GM19452 (cell line): ENCODE measurements at regions not wholly inside any gene's neighbourhood (a gene's known extent, or its start where the extent isn't known, plus 50 kb on each side); places are given as distances from the start of the nearest gene placed in this dataset.

Source experiments
- ATAC-seq: cut with Tn5 transposase; IDR thresholded peaks from one replicate; pipeline ENCODE4 v1.9.1; 2021; ENCODE audit not compliant: unreplicated experiment

GRCh38 chr5:74428275-74428674 is 212.3 kb downstream of the ENC1 start:
- no peak for ATAC-seq

GRCh38 chr5:74426506-74426905 is 214.0 kb downstream of the ENC1 start:
- ATAC-seq = no peak

GRCh38 chr5:74424162-74424868 is 216.2 kb downstream of the ENC1 start:
- no peak for ATAC-seq

GRCh38 chr5:74423383-74423782 is 217.1 kb downstream of the ENC1 start:
- ATAC-seq = no peak

GRCh38 chr5:74422671-74423070 is 217.9 kb downstream of the ENC1 start:
- ATAC-seq = no peak

GRCh38 chr5:74422030-74422429 is 218.5 kb downstream of the ENC1 start:
- no peak for ATAC-seq

- no peak for ATAC-seq
Observed at GRCh38 chr5:74421377-74421776, 219.2 kb downstream of the ENC1 start.

- no peak for ATAC-seq
Observed at GRCh38 chr5:74420947-74421346, 219.6 kb downstream of the ENC1 start.

- ATAC-seq = no peak
Observed at GRCh38 chr5:74420220-74420619, 220.3 kb downstream of the ENC1 start.

- ATAC-seq = no peak
Observed at GRCh38 chr5:74419468-74419867, 221.1 kb downstream of the ENC1 start.

- no peak for ATAC-seq
Observed at GRCh38 chr5:74418709-74419108, 221.8 kb downstream of the ENC1 start.

GRCh38 chr5:74418261-74418660 is 222.3 kb downstream of the ENC1 start:
- ATAC-seq = no peak

GRCh38 chr5:74415695-74416102 is 224.8 kb downstream of the ENC1 start:
- ATAC-seq = no peak

- no peak for ATAC-seq
Observed at GRCh38 chr5:74414228-74414627, 226.3 kb downstream of the ENC1 start.

- ATAC-seq = no peak
Observed at GRCh38 chr5:74413403-74414048, 227.0 kb downstream of the ENC1 start.

- ATAC-seq = no peak
Observed at GRCh38 chr5:74412066-74412465, 228.5 kb downstream of the ENC1 start.

- no peak for ATAC-seq
Observed at GRCh38 chr5:74409712-74410111, 230.8 kb downstream of the ENC1 start.

- ATAC-seq = no peak
Observed at GRCh38 chr5:74409166-74409706, 231.3 kb downstream of the ENC1 start.

GRCh38 chr5:74408150-74409043 is 232.1 kb downstream of the ENC1 start:
- ATAC-seq = no peak

- no peak for ATAC-seq
Observed at GRCh38 chr5:74407701-74408100, 232.8 kb downstream of the ENC1 start.

- ATAC-seq = no peak
Observed at GRCh38 chr5:74406844-74407243, 233.7 kb downstream of the ENC1 start.
